ENCODE measurements at regions not wholly inside any gene's neighbourhood (a gene's known extent, or its start where the extent isn't known, plus 50 kb on each side); places are given as distances from the start of the nearest gene placed in this dataset.

GRCh38 chr14:38078393-38078792 is 129.3 kb upstream of the SSTR1 start:
- no peaks in the 10 kb centered on the region for H3K36me3 Mint-ChIP-seq (ENCODE audit: low read depth)
- peaks cover 8% of the 10 kb centered on the region for H3K9me3 Mint-ChIP-seq (ENCODE audit: low read depth)
- TF ChIP-seq CTCF (IDR thresholded peaks at IDR 0.05), result no peak
- no peaks in the 10 kb centered on the region for H3K4me1 Mint-ChIP-seq (ENCODE audit: low read depth)
- H3K27me3 Mint-ChIP-seq (ENCODE audit: low read depth), result no peaks in the 10 kb centered on the region
- H3K27ac Mint-ChIP-seq (ENCODE audit: unreplicated experiment), result no peak overlapping the region
- DNase-seq (ENCODE audit: low spot score), result no peak
- H3K4me3 Mint-ChIP-seq (ENCODE audit: unreplicated experiment), result no peak overlapping the region

- no peaks in the 10 kb centered on the region for H3K4me1 Mint-ChIP-seq (ENCODE audit: low read depth)
- H3K36me3 Mint-ChIP-seq (ENCODE audit: low read depth), result no peaks in the 10 kb centered on the region
- no peaks in the 10 kb centered on the region for H3K27me3 Mint-ChIP-seq (ENCODE audit: low read depth)
- DNase-seq (ENCODE audit: low spot score), result no peak
- H3K27ac Mint-ChIP-seq (ENCODE audit: unreplicated experiment), result no peak overlapping the region
- no peak for TF ChIP-seq CTCF (IDR thresholded peaks at IDR 0.05)
- no peak overlapping the region for H3K4me3 Mint-ChIP-seq (ENCODE audit: unreplicated experiment)
- H3K9me3 Mint-ChIP-seq (ENCODE audit: low read depth), result peaks cover 8% of the 10 kb centered on the region
Observed at GRCh38 chr14:38079268-38079667, 128.4 kb upstream of the SSTR1 start.

GRCh38 chr14:38079886-38080285 is 127.8 kb upstream of the SSTR1 start:
- Mint-ChIP-seq H3K27me3 (ENCODE audit: low read depth) (no peaks in the 10 kb centered on the region), H3K27ac (ENCODE audit: unreplicated experiment) (no peak overlapping the region), H3K4me1 (ENCODE audit: low read depth) (no peaks in the 10 kb centered on the region), H3K9me3 (ENCODE audit: low read depth) (peaks cover 4% of the 10 kb centered on the region), H3K4me3 (ENCODE audit: unreplicated experiment) (no peak overlapping the region), H3K36me3 (ENCODE audit: low read depth) (no peaks in the 10 kb centered on the region)
- no peak for TF ChIP-seq CTCF (IDR thresholded peaks at IDR 0.05)
- DNase-seq (ENCODE audit: low spot score), result no peak

- no peak for DNase-seq (ENCODE audit: low spot score)
- no peak overlapping the region for H3K27ac Mint-ChIP-seq (ENCODE audit: unreplicated experiment)
Observed at GRCh38 chr14:38080696-38081095, 127.0 kb upstream of the SSTR1 start.

GRCh38 chr14:38083039-38083438 is 124.7 kb upstream of the SSTR1 start:
- Mint-ChIP-seq H3K4me3 (ENCODE audit: unreplicated experiment) (no peak overlapping the region), H3K36me3 (ENCODE audit: low read depth) (no peaks in the 10 kb centered on the region), H3K27me3 (ENCODE audit: low read depth) (no peaks in the 10 kb centered on the region), H3K9me3 (ENCODE audit: low read depth) (no peaks in the 10 kb centered on the region), H3K4me1 (ENCODE audit: low read depth) (no peaks in the 10 kb centered on the region), H3K27ac (ENCODE audit: unreplicated experiment) (no peak overlapping the region)
- TF ChIP-seq CTCF (IDR thresholded peaks at IDR 0.05), result no peak
- no peak for DNase-seq (ENCODE audit: low spot score)

More at GRCh38 chr14:38080696-38081095, 127.0 kb upstream of the SSTR1 start:
- H3K4me1 Mint-ChIP-seq (ENCODE audit: low read depth), result no peaks in the 10 kb centered on the region
- H3K9me3 Mint-ChIP-seq (ENCODE audit: low read depth), result peaks cover 2% of the 10 kb centered on the region
- no peak for TF ChIP-seq CTCF (IDR thresholded peaks at IDR 0.05)
- H3K27me3 Mint-ChIP-seq (ENCODE audit: low read depth), result no peaks in the 10 kb centered on the region
- H3K36me3 Mint-ChIP-seq (ENCODE audit: low read depth), result no peaks in the 10 kb centered on the region
- no peak overlapping the region for H3K4me3 Mint-ChIP-seq (ENCODE audit: unreplicated experiment)
